ENCODE measurements at regions not wholly inside any gene's neighbourhood (a gene's known extent, or its start where the extent isn't known, plus 50 kb on each side); places are given as distances from the start of the nearest gene placed in this dataset.

GRCh38 chr4:96991083-96991482, 1151.2 kb downstream of the PDHA2 start:
- no peak for FAIRE-seq
- Histone ChIP-seq H2AFZ (ENCODE audit: control insufficient read depth, low read length) (no peak overlapping the region), H3K79me2 (ENCODE audit: control insufficient read depth, insufficient read depth, low read length) (no peaks in the 10 kb centered on the region), H3K4me2 (ENCODE audit: control insufficient read depth, extremely low read depth, insufficient read depth, low read depth, low read length) (no peak overlapping the region), H3K9ac (ENCODE audit: control insufficient read depth, extremely low read depth, insufficient read depth, low read length) (no peak overlapping the region), H3K27ac (ENCODE audit: control insufficient read depth, insufficient read depth, low read length) (no peak overlapping the region), H3K9me1 (ENCODE audit: control insufficient read depth, extremely low read depth, insufficient read depth, low read length) (no peaks in the 10 kb centered on the region), H3K4me3 (ENCODE audit: control insufficient read depth in 2 of 3, extremely low read depth in 1 of 3, insufficient read depth in 2 of 3, low read depth in 1 of 3, low read length in 3 of 3) (no peak overlapping the region), H3K27me3 (ENCODE audit: control insufficient read depth, extremely low read depth, insufficient read depth, low read length) (no peaks in the 10 kb centered on the region), H3K36me3 (ENCODE audit: control insufficient read depth in 2 of 2, extremely low read depth in 1 of 2, insufficient read depth in 2 of 2, low read length in 2 of 2) (no peaks in the 10 kb centered on the region), H3K4me1 (ENCODE audit: control insufficient read depth, extremely low read depth, insufficient read depth, low read length) (no peaks in the 10 kb centered on the region), H4K20me1 (ENCODE audit: control insufficient read depth, extremely low read depth, insufficient read depth, low read length) (no peaks in the 10 kb centered on the region), H3K9me3 (ENCODE audit: control insufficient read depth, low read depth, low read length) (no peaks in the 10 kb centered on the region)
- DNase-seq (ENCODE audit: low read depth, low spot score) = no peak
- dilution Hi-C loops (cut with MboI; ENCODE audit: extremely low pct_ligation_motif_present, low sequenced_read_pairs) = no loop called here
- TF ChIP-seq, protein P1, sequence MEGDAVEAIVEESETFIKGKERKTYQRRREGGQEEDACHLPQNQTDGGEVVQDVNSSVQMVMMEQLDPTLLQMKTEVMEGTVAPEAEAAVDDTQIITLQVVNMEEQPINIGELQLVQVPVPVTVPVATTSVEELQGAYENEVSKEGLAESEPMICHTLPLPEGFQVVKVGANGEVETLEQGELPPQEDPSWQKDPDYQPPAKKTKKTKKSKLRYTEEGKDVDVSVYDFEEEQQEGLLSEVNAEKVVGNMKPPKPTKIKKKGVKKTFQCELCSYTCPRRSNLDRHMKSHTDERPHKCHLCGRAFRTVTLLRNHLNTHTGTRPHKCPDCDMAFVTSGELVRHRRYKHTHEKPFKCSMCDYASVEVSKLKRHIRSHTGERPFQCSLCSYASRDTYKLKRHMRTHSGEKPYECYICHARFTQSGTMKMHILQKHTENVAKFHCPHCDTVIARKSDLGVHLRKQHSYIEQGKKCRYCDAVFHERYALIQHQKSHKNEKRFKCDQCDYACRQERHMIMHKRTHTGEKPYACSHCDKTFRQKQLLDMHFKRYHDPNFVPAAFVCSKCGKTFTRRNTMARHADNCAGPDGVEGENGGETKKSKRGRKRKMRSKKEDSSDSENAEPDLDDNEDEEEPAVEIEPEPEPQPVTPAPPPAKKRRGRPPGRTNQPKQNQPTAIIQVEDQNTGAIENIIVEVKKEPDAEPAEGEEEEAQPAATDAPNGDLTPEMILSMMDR (optimal IDR thresholded peaks at IDR 0.05 in 1 of 3, IDR thresholded peaks at IDR 0.05 in 1 of 3, conservative IDR thresholded peaks at IDR 0.05 in 1 of 3; ENCODE audit: extremely low read depth in 1 of 3, insufficient read depth in 2 of 3, low read length in 3 of 3) = no peak
- TF ChIP-seq EZH2 (IDR thresholded peaks at IDR 0.05; ENCODE audit: low read length) = no peak

DNA sequence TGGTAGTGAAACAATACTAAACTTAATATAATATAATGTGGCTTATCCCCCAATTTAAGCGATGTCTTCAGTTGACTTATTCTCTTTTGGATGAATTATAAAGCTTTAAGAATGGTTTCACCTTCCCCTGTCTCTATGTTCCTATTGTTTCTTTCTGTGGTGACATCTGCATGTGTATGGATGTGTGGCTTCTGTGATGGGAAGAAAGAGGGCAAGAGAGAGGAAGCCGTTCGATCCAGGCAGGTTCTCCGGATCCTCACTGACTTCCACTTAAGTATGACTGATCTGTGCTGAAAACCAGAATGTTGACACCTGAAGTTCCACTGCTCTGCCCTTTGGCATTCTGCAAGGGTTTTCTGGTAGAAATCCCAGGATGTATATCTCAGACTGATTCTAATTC, 1150.8 kb downstream of the STPG2 start:
- Histone ChIP-seq H4K20me1 (ENCODE audit: control insufficient read depth, extremely low read depth, insufficient read depth, low read length) (no peaks in the 10 kb centered on the region), H3K4me3 (ENCODE audit: control insufficient read depth in 2 of 3, extremely low read depth in 1 of 3, insufficient read depth in 2 of 3, low read depth in 1 of 3, low read length in 3 of 3) (no peak overlapping the region), H3K9me3 (ENCODE audit: control insufficient read depth, low read depth, low read length) (no peaks in the 10 kb centered on the region), H3K9ac (ENCODE audit: control insufficient read depth, extremely low read depth, insufficient read depth, low read length) (no peak overlapping the region), H3K27ac (ENCODE audit: control insufficient read depth, insufficient read depth, low read length) (no peak overlapping the region), H3K79me2 (ENCODE audit: control insufficient read depth, insufficient read depth, low read length) (no peaks in the 10 kb centered on the region), H3K27me3 (ENCODE audit: control insufficient read depth, extremely low read depth, insufficient read depth, low read length) (no peaks in the 10 kb centered on the region), H2AFZ (ENCODE audit: control insufficient read depth, low read length) (no peak overlapping the region), H3K4me2 (ENCODE audit: control insufficient read depth, extremely low read depth, insufficient read depth, low read depth, low read length) (no peak overlapping the region), H3K4me1 (ENCODE audit: control insufficient read depth, extremely low read depth, insufficient read depth, low read length) (no peaks in the 10 kb centered on the region), H3K9me1 (ENCODE audit: control insufficient read depth, extremely low read depth, insufficient read depth, low read length) (no peaks in the 10 kb centered on the region), H3K36me3 (ENCODE audit: control insufficient read depth in 2 of 2, extremely low read depth in 1 of 2, insufficient read depth in 2 of 2, low read length in 2 of 2) (no peaks in the 10 kb centered on the region)
- DNase-seq (ENCODE audit: low read depth, low spot score) (no peak), FAIRE-seq (no peak)
- TF ChIP-seq, protein P1 (optimal IDR thresholded peaks at IDR 0.05 in 1 of 3, IDR thresholded peaks at IDR 0.05 in 1 of 3, conservative IDR thresholded peaks at IDR 0.05 in 1 of 3; ENCODE audit: extremely low read depth in 1 of 3, insufficient read depth in 2 of 3, low read length in 3 of 3) = no peak
- TF ChIP-seq EZH2 (IDR thresholded peaks at IDR 0.05; ENCODE audit: low read length) = no peak
- dilution Hi-C loops (cut with MboI; ENCODE audit: extremely low pct_ligation_motif_present, low sequenced_read_pairs) = no loop called here

All from keratinocyte (primary cell).